ENCODE measurements at regions not wholly inside any gene's neighbourhood (a gene's known extent, or its start where the extent isn't known, plus 50 kb on each side); places are given as distances from the start of the nearest gene placed in this dataset.

DNA sequence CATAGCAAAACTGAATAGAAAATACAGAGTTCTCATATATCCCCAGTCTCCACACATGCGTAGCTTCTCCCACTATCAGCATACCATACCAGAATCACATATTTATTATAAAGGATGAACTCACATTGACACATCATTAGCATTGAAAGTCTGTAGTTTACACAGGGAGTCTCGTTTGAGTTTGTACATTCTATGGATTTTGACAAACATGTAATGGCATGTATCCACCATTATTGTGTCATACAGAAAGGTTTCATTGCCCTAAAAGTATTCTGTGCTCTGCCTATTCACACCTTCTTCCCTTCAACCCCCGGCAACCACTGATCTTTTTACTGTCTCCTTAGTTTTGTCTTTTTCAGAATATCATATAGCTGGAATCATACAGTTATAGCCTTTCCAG, 562.4 kb downstream of the KCTD8 start:
- TF ChIP-seq, protein P1, sequence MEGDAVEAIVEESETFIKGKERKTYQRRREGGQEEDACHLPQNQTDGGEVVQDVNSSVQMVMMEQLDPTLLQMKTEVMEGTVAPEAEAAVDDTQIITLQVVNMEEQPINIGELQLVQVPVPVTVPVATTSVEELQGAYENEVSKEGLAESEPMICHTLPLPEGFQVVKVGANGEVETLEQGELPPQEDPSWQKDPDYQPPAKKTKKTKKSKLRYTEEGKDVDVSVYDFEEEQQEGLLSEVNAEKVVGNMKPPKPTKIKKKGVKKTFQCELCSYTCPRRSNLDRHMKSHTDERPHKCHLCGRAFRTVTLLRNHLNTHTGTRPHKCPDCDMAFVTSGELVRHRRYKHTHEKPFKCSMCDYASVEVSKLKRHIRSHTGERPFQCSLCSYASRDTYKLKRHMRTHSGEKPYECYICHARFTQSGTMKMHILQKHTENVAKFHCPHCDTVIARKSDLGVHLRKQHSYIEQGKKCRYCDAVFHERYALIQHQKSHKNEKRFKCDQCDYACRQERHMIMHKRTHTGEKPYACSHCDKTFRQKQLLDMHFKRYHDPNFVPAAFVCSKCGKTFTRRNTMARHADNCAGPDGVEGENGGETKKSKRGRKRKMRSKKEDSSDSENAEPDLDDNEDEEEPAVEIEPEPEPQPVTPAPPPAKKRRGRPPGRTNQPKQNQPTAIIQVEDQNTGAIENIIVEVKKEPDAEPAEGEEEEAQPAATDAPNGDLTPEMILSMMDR (IDR thresholded peaks at IDR 0.05), result no peak
- Mint-ChIP-seq H3K4me3 (ENCODE audit: unreplicated experiment) (no peak overlapping the region), H3K9me3 (ENCODE audit: unreplicated experiment) (peaks cover 9% of the 10 kb centered on the region), H3K4me1 (ENCODE audit: unreplicated experiment) (no peaks in the 10 kb centered on the region), H3K27me3 (ENCODE audit: unreplicated experiment) (no peaks in the 10 kb centered on the region), H3K36me3 (ENCODE audit: unreplicated experiment) (no peaks in the 10 kb centered on the region), H3K27ac (ENCODE audit: unreplicated experiment) (no peak overlapping the region)
- no peak for DNase-seq (ENCODE audit: extremely low spot score, unreplicated experiment)

DNA sequence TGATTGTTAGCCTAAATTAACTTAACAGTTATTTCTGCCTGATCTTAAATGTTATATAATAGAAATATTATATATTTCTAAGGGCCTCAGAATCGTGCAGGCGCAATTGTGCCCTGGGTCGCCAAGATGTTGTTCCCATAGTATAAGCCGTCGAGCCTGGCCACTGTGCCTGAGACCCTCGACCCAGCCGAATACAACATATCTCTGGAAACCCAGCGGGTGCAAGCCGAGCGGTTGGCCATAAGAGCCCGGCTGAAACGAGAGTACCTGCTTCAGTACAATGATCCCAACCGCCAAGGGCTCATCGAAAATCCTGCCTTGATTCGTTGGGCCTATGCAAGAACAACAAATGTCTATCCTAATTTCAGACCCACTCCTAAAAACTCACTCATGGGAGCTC, 549.8 kb downstream of the KCTD8 start:
- Mint-ChIP-seq H3K4me3 (ENCODE audit: unreplicated experiment) (no peak overlapping the region), H3K9me3 (ENCODE audit: unreplicated experiment) (peaks cover 17% of the 10 kb centered on the region), H3K27me3 (ENCODE audit: unreplicated experiment) (no peaks in the 10 kb centered on the region), H3K36me3 (ENCODE audit: unreplicated experiment) (no peaks in the 10 kb centered on the region), H3K27ac (ENCODE audit: unreplicated experiment) (no peak overlapping the region), H3K4me1 (ENCODE audit: unreplicated experiment) (no peaks in the 10 kb centered on the region)
- TF ChIP-seq, protein P1 (IDR thresholded peaks at IDR 0.05), result no peak
- no peak for DNase-seq (ENCODE audit: extremely low spot score, unreplicated experiment)

DNA sequence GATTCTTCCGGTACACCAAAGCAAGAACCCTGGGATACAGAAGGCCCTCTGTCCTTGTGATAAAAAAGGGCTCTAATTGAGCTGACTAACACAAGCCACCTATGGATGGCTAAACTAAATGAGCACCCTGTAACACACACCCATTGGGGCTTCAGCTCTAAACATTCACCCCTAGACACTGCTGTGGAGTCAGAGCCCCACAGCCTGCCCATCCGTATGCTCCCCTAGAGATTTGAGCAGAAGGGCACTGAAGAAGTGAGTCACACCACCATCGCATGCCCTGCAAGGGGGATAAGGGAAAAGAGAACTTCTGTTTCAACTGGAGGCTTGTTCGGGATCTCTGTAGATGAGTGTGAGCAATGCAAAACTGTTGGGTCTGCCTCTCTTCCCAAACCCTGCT, 545.2 kb downstream of the KCTD8 start:
- Mint-ChIP-seq H3K27me3 (ENCODE audit: unreplicated experiment) (no peaks in the 10 kb centered on the region), H3K9me3 (ENCODE audit: unreplicated experiment) (no peaks in the 10 kb centered on the region), H3K36me3 (ENCODE audit: unreplicated experiment) (no peaks in the 10 kb centered on the region), H3K27ac (ENCODE audit: unreplicated experiment) (no peak overlapping the region), H3K4me1 (ENCODE audit: unreplicated experiment) (no peaks in the 10 kb centered on the region), H3K4me3 (ENCODE audit: unreplicated experiment) (no peak overlapping the region)
- TF ChIP-seq, protein P1 (IDR thresholded peaks at IDR 0.05), result no peak
- DNase-seq (ENCODE audit: extremely low spot score, unreplicated experiment), result no peak

DNA sequence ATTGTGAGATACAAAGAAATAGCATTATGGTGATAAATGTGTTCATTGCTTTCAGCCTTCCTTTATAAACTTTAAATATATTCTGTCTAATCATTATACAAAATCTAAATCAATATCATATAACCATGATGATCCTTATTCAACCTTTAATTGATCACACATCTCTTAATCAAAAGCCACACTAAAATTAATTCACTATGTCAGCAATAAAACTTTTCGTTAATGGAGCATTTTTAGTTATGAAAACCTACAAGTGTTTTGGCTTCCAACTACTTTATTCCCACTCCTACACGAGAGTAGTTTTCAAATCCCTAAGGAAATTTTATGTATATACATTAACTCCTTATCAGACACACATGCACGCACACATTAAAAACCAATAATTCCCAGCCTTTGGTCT, 530.2 kb downstream of the KCTD8 start:
- TF ChIP-seq, protein P1 (IDR thresholded peaks at IDR 0.05), result no peak
- H3K27ac Mint-ChIP-seq (ENCODE audit: unreplicated experiment), result no peak overlapping the region
- H3K27me3 Mint-ChIP-seq (ENCODE audit: unreplicated experiment), result no peaks in the 10 kb centered on the region
- no peaks in the 10 kb centered on the region for H3K4me1 Mint-ChIP-seq (ENCODE audit: unreplicated experiment)
- peaks cover 34% of the 10 kb centered on the region for H3K9me3 Mint-ChIP-seq (ENCODE audit: unreplicated experiment)
- H3K36me3 Mint-ChIP-seq (ENCODE audit: unreplicated experiment), result no peaks in the 10 kb centered on the region
- no peak overlapping the region for H3K4me3 Mint-ChIP-seq (ENCODE audit: unreplicated experiment)
- no peak for DNase-seq (ENCODE audit: extremely low spot score, unreplicated experiment)

DNA sequence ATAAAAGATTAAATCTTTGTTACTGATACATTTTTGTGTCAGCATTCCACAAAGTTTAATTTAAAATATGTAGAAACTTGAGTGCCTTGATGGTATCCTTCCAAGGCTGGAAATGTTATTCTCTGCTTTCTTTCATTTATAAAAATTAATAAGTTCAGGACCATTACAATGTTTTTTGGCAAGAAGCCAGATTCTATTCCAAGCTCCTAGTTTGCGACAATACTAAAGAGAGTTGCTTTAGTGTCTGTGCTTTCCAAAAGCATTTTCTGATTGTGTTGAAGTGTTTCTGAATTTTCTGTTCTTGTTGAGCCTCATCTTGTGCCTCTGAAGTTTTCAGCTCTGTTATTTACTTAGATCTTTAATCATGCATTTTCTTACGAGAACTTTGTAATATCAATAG, 516.2 kb downstream of the KCTD8 start:
- H3K27me3 Mint-ChIP-seq (ENCODE audit: unreplicated experiment), result no peaks in the 10 kb centered on the region
- no peaks in the 10 kb centered on the region for H3K4me1 Mint-ChIP-seq (ENCODE audit: unreplicated experiment)
- H3K36me3 Mint-ChIP-seq (ENCODE audit: unreplicated experiment), result no peaks in the 10 kb centered on the region
- TF ChIP-seq, protein P1 (IDR thresholded peaks at IDR 0.05), result no peak
- H3K4me3 Mint-ChIP-seq (ENCODE audit: unreplicated experiment), result no peak overlapping the region
- no peak for DNase-seq (ENCODE audit: extremely low spot score, unreplicated experiment)
- H3K9me3 Mint-ChIP-seq (ENCODE audit: unreplicated experiment), result no peaks in the 10 kb centered on the region
- no peak overlapping the region for H3K27ac Mint-ChIP-seq (ENCODE audit: unreplicated experiment)
